Suppressor macrophage (primary cell): ENCODE measurements at regions not wholly inside any gene's neighbourhood (a gene's known extent, or its start where the extent isn't known, plus 50 kb on each side); places are given as distances from the start of the nearest gene placed in this dataset.
"Not testable (repeated sequence)": the region's sequence is repeated elsewhere in the genome, so short reads cannot be mapped to it uniquely, and the experiment has no call there.

Experiments used
- DNase-seq, 4 experiments: peaks; one replicate each; pipeline ENCODE4 v3.0.0-alpha.2; 2020 to 2022

- DNase-seq: no peak
These were observed 50.2 kb upstream of the TP53I11 start for GRCh38 chr11:45000918-45001317.

- DNase-seq: no peak
These were observed 50.9 kb upstream of the TP53I11 start for GRCh38 chr11:45001466-45002165.

GRCh38 chr11:45005106-45005505, 54.4 kb upstream of the TP53I11 start:
- DNase-seq: no peak

- DNase-seq: no peak
These were observed 56.3 kb upstream of the TP53I11 start for GRCh38 chr11:45007011-45007410.

GRCh38 chr11:45015983-45016382, 65.3 kb upstream of the TP53I11 start:
- not testable (repeated sequence) for DNase-seq

GRCh38 chr11:45016446-45016845, 65.8 kb upstream of the TP53I11 start:
- DNase-seq: not testable (repeated sequence)

GRCh38 chr11:45017329-45017728, 66.6 kb upstream of the TP53I11 start:
- DNase-seq: no peak

- peak; percentile 71 to 90 (median 82) for DNase-seq
These were observed 70.3 kb upstream of the TP53I11 start for GRCh38 chr11:45021001-45021400.

GRCh38 chr11:45021692-45022141, 71.0 kb upstream of the TP53I11 start:
- peak; percentile 53 to 78 (median 69) for DNase-seq

GRCh38 chr11:45022294-45023064, 71.8 kb upstream of the TP53I11 start:
- DNase-seq: no peak

- no peak for DNase-seq
These were observed 72.3 kb upstream of the TP53I11 start for GRCh38 chr11:45023065-45023365.

GRCh38 chr11:45024316-45024715, 73.6 kb upstream of the TP53I11 start:
- DNase-seq: peak in 2 of 4 experiments; percentile 10 to 33

GRCh38 chr11:45024846-45025588, 74.3 kb upstream of the TP53I11 start:
- DNase-seq: no peak

- peak; percentile 72 to 83 (median 75) for DNase-seq
These were observed 75.2 kb upstream of the TP53I11 start for GRCh38 chr11:45025716-45026492.

GRCh38 chr11:45026835-45027234, 76.2 kb upstream of the TP53I11 start:
- no peak for DNase-seq

- DNase-seq: no peak
These were observed 76.6 kb upstream of the TP53I11 start for GRCh38 chr11:45027312-45027711.

- DNase-seq: peak; percentile 46 to 67 (median 52)
These were observed 78.4 kb upstream of the TP53I11 start for GRCh38 chr11:45028911-45029682.

- DNase-seq: no peak
These were observed 80.1 kb upstream of the TP53I11 start for GRCh38 chr11:45030778-45031177.

- DNase-seq: peak in 3 of 4 experiments; percentile 42 to 53 (median 51)
These were observed 81.3 kb upstream of the TP53I11 start for GRCh38 chr11:45031912-45032519.

- DNase-seq: no peak
These were observed 84.7 kb upstream of the TP53I11 start for GRCh38 chr11:45035413-45035812.

- no peak for DNase-seq
These were observed 85.3 kb upstream of the TP53I11 start for GRCh38 chr11:45036010-45036409.
